GM23338 (cell line): ENCODE measurements at regions not wholly inside any gene's neighbourhood (a gene's known extent, or its start where the extent isn't known, plus 50 kb on each side); places are given as distances from the start of the nearest gene placed in this dataset.

Source experiments
- ATAC-seq: fragments of 200-7000 bp; cut with Tn5 transposase; 3 replicates; pipeline ENCODE4 v1.9.1; 2020
- DNase-seq: peaks from one replicate; pipeline ENCODE4 v3.0.0-alpha.2; 2015; ENCODE audit warnings: low spot score
- H2AFZ ChIP-seq: fragments of 200-600 bp; sonication (generic); 2 replicates; pipeline ENCODE4 v1.8.0; 2016; ENCODE audit warnings: antibody characterized with exemption, mild to moderate bottlenecking, moderate library complexity
- H3F3A ChIP-seq: fragments of 200-600 bp; sonication (generic); replicated peaks from 2 replicates; pipeline ENCODE4 v1.8.0; 2017; ENCODE audit warnings: antibody characterized with exemption, mixed run types, low read depth
- H3K27ac ChIP-seq: fragments of 200-600 bp; sonication (generic); 2 replicates; pipeline ENCODE4 v1.6.1; 2016; ENCODE audit warnings: low read depth
- H3K27me3 ChIP-seq: fragments of 200-600 bp; sonication (generic); 2 replicates; pipeline ENCODE4 v1.8.0; 2016; ENCODE audit warnings: mild to moderate bottlenecking, mixed run types, moderate library complexity; ENCODE audit not compliant: insufficient read depth
- H3K36me3 ChIP-seq: fragments of 200-600 bp; sonication (generic); 2 replicates; pipeline ENCODE4 v1.8.0; 2016; ENCODE audit warnings: mild to moderate bottlenecking; ENCODE audit not compliant: insufficient read depth
- H3K4me1 ChIP-seq: fragments of 200-600 bp; sonication (generic); 2 replicates; pipeline ENCODE4 v1.8.0; 2016; ENCODE audit warnings: mild to moderate bottlenecking, moderate library complexity; ENCODE audit not compliant: insufficient read depth
- H3K4me2 ChIP-seq: fragments of 200-600 bp; sonication (generic); 2 replicates; pipeline ENCODE4 v1.7.1; 2017; ENCODE audit warnings: mixed run types
- H3K4me3 ChIP-seq: fragments of 200-600 bp; sonication (generic); 2 replicates; pipeline ENCODE4 v1.6.1; 2016; ENCODE audit warnings: mixed run types
- H3K79me2 ChIP-seq: fragments of 200-600 bp; sonication (generic); replicated peaks from 2 replicates; pipeline ENCODE4 v1.8.0; 2017; ENCODE audit warnings: mild to moderate bottlenecking; ENCODE audit not compliant: insufficient read depth
- H3K9me2 ChIP-seq: fragments of 200-600 bp; sonication (generic); 2 replicates; pipeline ENCODE4 v1.8.0; 2017; ENCODE audit not compliant: insufficient read depth
- H4K20me1 ChIP-seq: fragments of 200-600 bp; sonication (generic); replicated peaks from 2 replicates; pipeline ENCODE4 v1.8.0; 2017; ENCODE audit warnings: mild to moderate bottlenecking; ENCODE audit not compliant: insufficient read depth
- H3K27ac Mint-ChIP-seq: 2 replicates; pipeline ENCODE4 v1.8.0; 2020; ENCODE audit warnings: inconsistent platforms, mild to moderate bottlenecking, moderate library complexity, mixed read lengths
- H3K27me3 Mint-ChIP-seq: 3 replicates; pipeline ENCODE4 v1.8.0; 2022; ENCODE audit warnings: low read depth, mild to moderate bottlenecking, moderate library complexity, mixed read lengths, inconsistent platforms; ENCODE audit not compliant: insufficient read depth, poor library complexity
- H3K36me3 Mint-ChIP-seq: 3 replicates; pipeline ENCODE4 v1.8.0; 2021; ENCODE audit warnings: low read depth, mild to moderate bottlenecking, inconsistent platforms, moderate library complexity, mixed read lengths
- H3K4me1 Mint-ChIP-seq: 3 replicates; pipeline ENCODE4 v1.8.0; 2020; ENCODE audit warnings: mild to moderate bottlenecking, inconsistent platforms, mixed read lengths
- H3K4me3 Mint-ChIP-seq: 3 replicates; pipeline ENCODE4 v1.8.0; 2021; ENCODE audit warnings: moderate library complexity, mild to moderate bottlenecking, inconsistent platforms, mixed read lengths
- H3K9me3 Mint-ChIP-seq: 3 replicates; pipeline ENCODE4 v1.8.0; 2020; ENCODE audit warnings: moderate library complexity, mild to moderate bottlenecking, inconsistent platforms, mixed read lengths
- CREB1 ChIP-seq: fragments of 250-450 bp; sonication (Bioruptor Pico); IDR thresholded peaks from 2 replicates; pipeline ENCODE4 v1.5.0; 2020; ENCODE audit warnings: low read depth, mild to moderate bottlenecking, moderate library complexity
- ETS1 ChIP-seq: IDR thresholded peaks from 2 replicates; pipeline ENCODE4 v1.6.1; 2016; ENCODE audit warnings: antibody characterized with exemption
- EZH2 ChIP-seq: fragments of 200-600 bp; sonication (generic); IDR thresholded peaks from one replicate; pipeline ENCODE4 v1.8.0; 2017; ENCODE audit warnings: antibody characterized with exemption, mild to moderate bottlenecking, low read depth; ENCODE audit not compliant: unreplicated experiment
- EZH2phosphoT487 ChIP-seq: fragments of 200-600 bp; sonication (generic); IDR thresholded peaks from one replicate; pipeline ENCODE4 v1.8.1; 2018; ENCODE audit warnings: antibody characterized with exemption; ENCODE audit not compliant: unreplicated experiment
- NANOG ChIP-seq: IDR thresholded peaks from 2 replicates; pipeline ENCODE4 v1.6.1; 2016; ENCODE audit warnings: antibody characterized with exemption, borderline replicate concordance
- POLR2AphosphoS5 ChIP-seq: IDR thresholded peaks from 2 replicates; pipeline ENCODE4 v1.6.1; 2016; ENCODE audit warnings: antibody characterized with exemption, low read depth
- STAT1 ChIP-seq: IDR thresholded peaks from one replicate; pipeline ENCODE4 v1.6.1; 2016; ENCODE audit warnings: antibody characterized with exemption; ENCODE audit not compliant: unreplicated experiment
- ZNF114 ChIP-seq: fragments of 250-450 bp; sonication (Bioruptor Pico); IDR thresholded peaks from 2 replicates; pipeline ENCODE4 v1.5.0; 2020; ENCODE audit warnings: mild to moderate bottlenecking, moderate library complexity
- ZNF331 ChIP-seq: fragments of 250-450 bp; sonication (Bioruptor Pico); IDR thresholded peaks from 2 replicates; pipeline ENCODE4 v1.5.0; 2020; ENCODE audit warnings: low read depth, mild to moderate bottlenecking, moderate library complexity
- ZNF462 ChIP-seq: fragments of 250-450 bp; sonication (Bioruptor Pico); IDR thresholded peaks from 2 replicates; pipeline ENCODE4 v1.5.0; 2020; ENCODE audit warnings: mild to moderate bottlenecking, moderate library complexity

- TF ChIP-seq EZH2phosphoT487: no peak
Observed at GRCh38 chr4:26005764-26006163, 91.7 kb downstream of the SMIM20 start (continued).

GRCh38 chr4:26008737-26009136 is 94.7 kb downstream of the SMIM20 start:
- H3K27me3 ChIP-seq: no peaks in the 10 kb centered on the region
- H3K36me3 ChIP-seq: no peaks in the 10 kb centered on the region; the same call in 1 of the 2 replicates
- ATAC-seq: no peak
- H3K4me2 ChIP-seq: no peak overlapping the region
- H3K27ac ChIP-seq: no peak overlapping the region
- peaks cover 3% of the 10 kb centered on the region; the same call in 1 of the 3 replicates for H3K36me3 Mint-ChIP-seq
- H3K27ac Mint-ChIP-seq: no peak overlapping the region
- no peak overlapping the region for H3K4me3 ChIP-seq
- peaks cover 2% of the 10 kb centered on the region for H3K27me3 Mint-ChIP-seq
- no peaks in the 10 kb centered on the region for H3K79me2 ChIP-seq
- no peak for DNase-seq
- TF ChIP-seq STAT1 (no peak), CREB1 (no peak), EZH2 (no peak), POLR2AphosphoS5 (no peak), ETS1 (no peak), NANOG (no peak)
- peaks cover 11% of the 10 kb centered on the region; the same call in 2 of the 3 replicates for H3K9me3 Mint-ChIP-seq
- no peaks in the 10 kb centered on the region for H3F3A ChIP-seq
- no peaks in the 10 kb centered on the region for H3K9me2 ChIP-seq
- H3K4me1 Mint-ChIP-seq: peaks cover 5% of the 10 kb centered on the region; the same call in 1 of the 3 replicates
- H3K4me1 ChIP-seq: no peaks in the 10 kb centered on the region
- H4K20me1 ChIP-seq: no peaks in the 10 kb centered on the region
- no peak overlapping the region for H3K4me3 Mint-ChIP-seq
- no peak overlapping the region for H2AFZ ChIP-seq

GRCh38 chr4:26009502-26009901 is 95.5 kb downstream of the SMIM20 start:
- Histone ChIP-seq H3K27me3 (no peaks in the 10 kb centered on the region), H3K79me2 (no peaks in the 10 kb centered on the region), H2AFZ (no peak overlapping the region), H3K27ac (no peak overlapping the region), H3F3A (no peaks in the 10 kb centered on the region), H4K20me1 (no peaks in the 10 kb centered on the region), H3K4me2 (no peak overlapping the region), H3K36me3 (no peaks in the 10 kb centered on the region; the same call in 1 of the 2 replicates), H3K9me2 (0 out of 2 replicates have a peak, but pooled peaks cover under 1% of the 10 kb centered on the region), H3K4me3 (no peak overlapping the region), H3K4me1 (no peaks in the 10 kb centered on the region)
- H3K36me3 Mint-ChIP-seq: peaks cover 3% of the 10 kb centered on the region; the same call in 1 of the 3 replicates
- H3K4me1 Mint-ChIP-seq: peaks cover 12% of the 10 kb centered on the region
- no peak overlapping the region for H3K4me3 Mint-ChIP-seq
- peaks cover 1% of the 10 kb centered on the region for H3K27me3 Mint-ChIP-seq
- H3K27ac Mint-ChIP-seq: no peak overlapping the region
- no peak for DNase-seq
- ATAC-seq: no peak
- peaks cover 11% of the 10 kb centered on the region; the same call in 2 of the 3 replicates for H3K9me3 Mint-ChIP-seq
- TF ChIP-seq ZNF462 (CRISPR knock-in tag) (no peak), ZNF331 (CRISPR knock-in tag) (no peak), ZNF114 (CRISPR knock-in tag) (no peak), EZH2 (no peak), STAT1 (no peak), NANOG (no peak), CREB1 (no peak), EZH2phosphoT487 (no peak), ETS1 (no peak)
